DND-41 (cell line): ENCODE measurements at regions not wholly inside any gene's neighbourhood (a gene's known extent, or its start where the extent isn't known, plus 50 kb on each side); places are given as distances from the start of the nearest gene placed in this dataset.

Experiments used
- ATAC-seq: fragments of 200-7000 bp; cut with Tn5 transposase; 3 replicates; pipeline ENCODE4 v1.9.1; 2021; ENCODE audit warnings: low read depth; ENCODE audit not compliant: insufficient read depth
- DNase-seq: peaks from one replicate; pipeline ENCODE4 v3.0.0-alpha.2; 2020
- H2AFZ ChIP-seq: 2 replicates; pipeline ENCODE4 v1.6.0; 2012; ENCODE audit warnings: low read depth, low read length
- H3K27ac ChIP-seq: 2 replicates; pipeline ENCODE4 v1.5.1; 2012; ENCODE audit warnings: low read length, inconsistent platforms
- H3K27me3 ChIP-seq: fragments of 200-600 bp; sonication (generic); 2 replicates; pipeline ENCODE4 v1.6.0; 2012; ENCODE audit warnings: low read length, mild to moderate bottlenecking, inconsistent platforms; ENCODE audit not compliant: insufficient read depth, poor library complexity
- H3K36me3 ChIP-seq: 2 replicates; pipeline ENCODE4 v1.5.1; 2012; ENCODE audit warnings: low read length, inconsistent platforms; ENCODE audit not compliant: insufficient read depth
- H3K4me1 ChIP-seq: 2 replicates; pipeline ENCODE4 v1.5.1; 2012; ENCODE audit warnings: mild to moderate bottlenecking, low read length; ENCODE audit not compliant: insufficient read depth
- H3K4me2 ChIP-seq: 2 replicates; pipeline ENCODE4 v1.6.0; 2012; ENCODE audit warnings: mild to moderate bottlenecking, moderate library complexity, low read length, inconsistent platforms; ENCODE audit not compliant: insufficient read depth
- H3K4me3 ChIP-seq, 2 experiments: fragments of 200-600 bp in 1 of 2; shearing (Covaris generic) in 1 of 2; 2 replicates each; pipeline ENCODE4 v1.5.1; 2012 to 2016; ENCODE audit warnings: inconsistent platforms in 2 of 2, low read length in 2 of 2, mild to moderate bottlenecking in 2 of 2, low read depth in 1 of 2, moderate library complexity in 1 of 2
- H3K79me2 ChIP-seq: 2 replicates; pipeline ENCODE4 v1.6.0; 2012; ENCODE audit warnings: low read length, inconsistent platforms; ENCODE audit not compliant: insufficient read depth
- H3K9ac ChIP-seq: 2 replicates; pipeline ENCODE4 v1.6.0; 2012; ENCODE audit warnings: low read depth, mild to moderate bottlenecking, inconsistent platforms, low read length, moderate library complexity
- H3K9me3 ChIP-seq: 2 replicates; pipeline ENCODE4 v1.5.1; 2012; ENCODE audit warnings: low read length, moderate library complexity, mild to moderate bottlenecking, inconsistent platforms; ENCODE audit not compliant: insufficient read depth, severe bottlenecking
- H4K20me1 ChIP-seq: 2 replicates; pipeline ENCODE4 v1.6.0; 2012; ENCODE audit warnings: low read length; ENCODE audit not compliant: insufficient read depth
- CTCF ChIP-seq: IDR thresholded peaks from 2 replicates; pipeline ENCODE4 v1.5.1; 2012; ENCODE audit warnings: borderline replicate concordance, low read length, moderate library complexity, mild to moderate bottlenecking; ENCODE audit not compliant: poor library complexity, severe bottlenecking; ENCODE audit errors: extremely low read depth
- EZH2 ChIP-seq: IDR thresholded peaks from 3 replicates; pipeline ENCODE4 v1.6.1; 2012; ENCODE audit warnings: borderline replicate concordance, low read depth, mild to moderate bottlenecking, moderate library complexity, low read length, inconsistent platforms; ENCODE audit not compliant: severe bottlenecking

GRCh38 chr3:107897471-107898061, 193.3 kb downstream of the CD47 start:
- Histone ChIP-seq H3K27ac (no peak overlapping the region), H3K4me2 (no peak overlapping the region), H3K27me3 (no peaks in the 10 kb centered on the region), H3K9ac (no peak overlapping the region), H3K9me3 (no peaks in the 10 kb centered on the region), H3K36me3 (no peaks in the 10 kb centered on the region), H2AFZ (no peak overlapping the region), H4K20me1 (no peaks in the 10 kb centered on the region), H3K79me2 (no peaks in the 10 kb centered on the region), H3K4me3 (no peak overlapping the region), H3K4me1 (no peaks in the 10 kb centered on the region)
- ATAC-seq (no peak), DNase-seq (no peak)
- TF ChIP-seq CTCF (no peak), EZH2 (no peak)

GRCh38 chr3:107894998-107895397, 195.8 kb downstream of the CD47 start:
- H2AFZ ChIP-seq: no peak overlapping the region
- H3K27me3 ChIP-seq: no peaks in the 10 kb centered on the region
- DNase-seq: no peak
- no peaks in the 10 kb centered on the region for H3K36me3 ChIP-seq
- H3K27ac ChIP-seq: no peak overlapping the region
- H3K79me2 ChIP-seq: no peaks in the 10 kb centered on the region
- no peak for ATAC-seq
- no peak overlapping the region for H3K4me3 ChIP-seq
- H4K20me1 ChIP-seq: no peaks in the 10 kb centered on the region
- H3K9ac ChIP-seq: no peak overlapping the region
- no peak for TF ChIP-seq CTCF
- TF ChIP-seq EZH2: no peak
- no peaks in the 10 kb centered on the region for H3K9me3 ChIP-seq
- H3K4me1 ChIP-seq: no peaks in the 10 kb centered on the region
- no peak overlapping the region for H3K4me2 ChIP-seq

- H3K79me2 ChIP-seq: no peaks in the 10 kb centered on the region
- H3K4me1 ChIP-seq: no peaks in the 10 kb centered on the region
- no peaks in the 10 kb centered on the region for H4K20me1 ChIP-seq
- TF ChIP-seq EZH2 (no peak), CTCF (no peak)
- no peak overlapping the region for H3K4me3 ChIP-seq
- H2AFZ ChIP-seq: no peak overlapping the region
- H3K27ac ChIP-seq: no peak overlapping the region
- no peaks in the 10 kb centered on the region for H3K36me3 ChIP-seq
- H3K27me3 ChIP-seq: no peaks in the 10 kb centered on the region
- ATAC-seq (no peak), DNase-seq (no peak)
- peaks cover 6% of the 10 kb centered on the region for H3K9me3 ChIP-seq
- no peak overlapping the region for H3K9ac ChIP-seq
- H3K4me2 ChIP-seq: no peak overlapping the region
Observed at GRCh38 chr3:107892955-107893624, 197.7 kb downstream of the CD47 start.
